ENCODE measurements at regions not wholly inside any gene's neighbourhood (a gene's known extent, or its start where the extent isn't known, plus 50 kb on each side); places are given as distances from the start of the nearest gene placed in this dataset.

DNA sequence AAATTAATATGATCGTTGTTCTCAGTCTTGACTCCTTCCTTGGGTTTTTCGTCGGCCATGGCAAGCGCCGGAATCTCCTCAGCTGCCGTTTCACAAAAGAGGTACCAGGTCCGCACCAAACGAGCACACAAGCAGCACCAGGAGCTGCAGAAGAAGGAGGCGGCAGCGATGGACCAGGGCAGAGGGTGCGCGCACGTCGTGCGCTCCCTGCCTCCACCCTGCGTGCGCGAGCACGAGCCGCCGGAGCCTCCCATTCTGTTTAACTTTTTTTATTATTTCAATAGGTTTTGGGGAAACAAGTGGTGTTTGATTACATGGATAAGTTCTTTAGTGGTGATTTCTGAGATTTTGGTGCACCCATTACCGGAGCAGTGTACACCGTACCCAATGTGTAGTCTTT is 158.2 kb downstream of the PLS3 start:
- TF ChIP-seq, protein P1, sequence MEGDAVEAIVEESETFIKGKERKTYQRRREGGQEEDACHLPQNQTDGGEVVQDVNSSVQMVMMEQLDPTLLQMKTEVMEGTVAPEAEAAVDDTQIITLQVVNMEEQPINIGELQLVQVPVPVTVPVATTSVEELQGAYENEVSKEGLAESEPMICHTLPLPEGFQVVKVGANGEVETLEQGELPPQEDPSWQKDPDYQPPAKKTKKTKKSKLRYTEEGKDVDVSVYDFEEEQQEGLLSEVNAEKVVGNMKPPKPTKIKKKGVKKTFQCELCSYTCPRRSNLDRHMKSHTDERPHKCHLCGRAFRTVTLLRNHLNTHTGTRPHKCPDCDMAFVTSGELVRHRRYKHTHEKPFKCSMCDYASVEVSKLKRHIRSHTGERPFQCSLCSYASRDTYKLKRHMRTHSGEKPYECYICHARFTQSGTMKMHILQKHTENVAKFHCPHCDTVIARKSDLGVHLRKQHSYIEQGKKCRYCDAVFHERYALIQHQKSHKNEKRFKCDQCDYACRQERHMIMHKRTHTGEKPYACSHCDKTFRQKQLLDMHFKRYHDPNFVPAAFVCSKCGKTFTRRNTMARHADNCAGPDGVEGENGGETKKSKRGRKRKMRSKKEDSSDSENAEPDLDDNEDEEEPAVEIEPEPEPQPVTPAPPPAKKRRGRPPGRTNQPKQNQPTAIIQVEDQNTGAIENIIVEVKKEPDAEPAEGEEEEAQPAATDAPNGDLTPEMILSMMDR (conservative IDR thresholded peaks at IDR 0.05; ENCODE audit: low read depth, low read length), result no peak
- TF ChIP-seq EZH2 (IDR thresholded peaks at IDR 0.05; ENCODE audit: borderline replicate concordance, low read depth, low read length, poor library complexity, severe bottlenecking), result no peak
